ENCODE measurements at regions not wholly inside any gene's neighbourhood (a gene's known extent, or its start where the extent isn't known, plus 50 kb on each side); places are given as distances from the start of the nearest gene placed in this dataset.

GRCh38 chr6:82629921-82630320 is 266.3 kb downstream of the TPBG start:
- Histone ChIP-seq H3K4me3 (no peak overlapping the region), H3K9me3 (no peaks in the 10 kb centered on the region), H3K27me3 (no peaks in the 10 kb centered on the region), H3K36me3 (no peaks in the 10 kb centered on the region), H3K4me1 (no peaks in the 10 kb centered on the region), H3K27ac (no peak overlapping the region)
- no peak for DNase-seq
- WGBS, 2 donors, result 81 to 85% methylated on average over 3 of the region's 3 CpGs
- no peak for ATAC-seq
- intact Hi-C loops (cut with DNase I), result no loop called here
- no peak for TF ChIP-seq CTCF (IDR thresholded peaks at IDR 0.05)

GRCh38 chr6:82641677-82642076 is 278.1 kb downstream of the TPBG start:
- Histone ChIP-seq H3K27me3 (no peaks in the 10 kb centered on the region), H3K4me1 (peaks cover 0 to 12% (median 0%) of the 10 kb centered on the region in 9 donors), H3K9me3 (peaks cover 0 to 29% (median 0%) of the 10 kb centered on the region in 11 donors), H3K27ac (no peak overlapping the region), H3K4me3 (no peak overlapping the region), H3K36me3 (no peaks in the 10 kb centered on the region)
- 69 to 75% methylated on average over 1 of the region's 1 CpG for WGBS, 2 donors
- intact Hi-C loops (cut with DNase I), result loop anchor here in 1 of 10 donors (10.0 kb wide), 1 partner anchor 297 kb away; no protein-coding TSS in a partner anchor
- ATAC-seq, result no peak
- no peak for TF ChIP-seq CTCF (IDR thresholded peaks at IDR 0.05)
- no peak for DNase-seq

GRCh38 chr6:82645536-82646230 is 282.1 kb downstream of the TPBG start:
- intact Hi-C loops (cut with DNase I), result loop anchor here in 1 of 10 donors (10.0 kb wide), 1 partner anchor 301 kb away; no protein-coding TSS in a partner anchor
- TF ChIP-seq CTCF (IDR thresholded peaks at IDR 0.05), result no peak
- DNase-seq (peak in 1 of 2 donors; percentile 13), ATAC-seq (peak in 5 of 8 donors; percentile 74 to 84 (median 82))
- Histone ChIP-seq H3K4me3 (no peak overlapping the region), H3K4me1 (peaks cover 0 to 12% (median 0%) of the 10 kb centered on the region in 9 donors), H3K27ac (peak overlapping the region in 5 of 10 donors; percentile 28 to 59 (median 50)), H3K27me3 (no peaks in the 10 kb centered on the region), H3K36me3 (no peaks in the 10 kb centered on the region), H3K9me3 (peaks cover 0 to 5% (median 0%) of the 10 kb centered on the region in 11 donors)
- 54 to 75% methylated on average over 3 of the region's 3 CpGs for WGBS, 2 donors

- H3K27me3 ChIP-seq, result no peaks in the 10 kb centered on the region
- H3K4me1 ChIP-seq, result peaks cover 0 to 12% (median 0%) of the 10 kb centered on the region in 9 donors
- peak overlapping the region in 4 of 10 donors; percentile 46 to 59 (median 54) for H3K27ac ChIP-seq
- intact Hi-C loops (cut with DNase I), result loop anchor here in 1 of 10 donors (10.0 kb wide), 1 partner anchor 301 kb away; no protein-coding TSS in a partner anchor
- no peak for TF ChIP-seq CTCF (IDR thresholded peaks at IDR 0.05)
- ATAC-seq (no peak), DNase-seq (no peak)
- 76 to 80% methylated on average over 1 of the region's 1 CpG for WGBS, 2 donors
- no peak overlapping the region for H3K4me3 ChIP-seq
- H3K9me3 ChIP-seq, result peaks cover 0 to 5% (median 0%) of the 10 kb centered on the region in 11 donors
- no peaks in the 10 kb centered on the region for H3K36me3 ChIP-seq
These were observed 282.6 kb downstream of the TPBG start for GRCh38 chr6:82646231-82646615.

Measured in heart right ventricle (tissue), 16 donors.